H1 (cell line): ENCODE measurements at regions not wholly inside any gene's neighbourhood (a gene's known extent, or its start where the extent isn't known, plus 50 kb on each side); places are given as distances from the start of the nearest gene placed in this dataset.

ENCODE experiments used
- CTCF ChIA-PET: fragments of 300-600 bp; sonication (Branson Sonifier 250); formaldehyde crosslinking; loops from one replicate; lab custom pipeline; 2021; ENCODE audit not compliant: partially characterized antibody; lab: Charles Lee
- POLR2A ChIA-PET: fragments of 300-600 bp; sonication (Branson Sonifier 250); formaldehyde crosslinking; loops from one replicate; lab custom pipeline; 2021; ENCODE audit warnings: inconsistent platforms; ENCODE audit not compliant: partially characterized antibody; lab: Charles Lee
- DNase-seq, 2 experiments: peaks; one replicate each; pipeline versions ENCODE4 v3.0.0 to v3.0.0-alpha.2; 2010 to 2022; ENCODE audit warnings: low spot score in 2 of 2, low read depth in 1 of 2, mixed read lengths in 1 of 2
- FAIRE-seq: peaks from 2 replicates; lab custom pipeline; 2011; peaks lifted over from hg19 to GRCh38; lab: Jason Lieb, UNC
- H2AFZ ChIP-seq: 2 replicates; pipeline ENCODE4 v1.8.1; 2012; ENCODE audit warnings: low read length, inconsistent platforms
- H2AK5ac ChIP-seq: 2 replicates; pipeline ENCODE4 v1.6.1; 2013; ENCODE audit warnings: low read depth, low read length
- H2BK120ac ChIP-seq: replicated peaks from 2 replicates; pipeline ENCODE3; 2013; ENCODE audit warnings: low read depth, low read length, inconsistent platforms
- H2BK12ac ChIP-seq: 2 replicates; pipeline ENCODE4 v1.6.1; 2013; ENCODE audit warnings: low read depth, low read length
- H2BK15ac ChIP-seq: 2 replicates; pipeline ENCODE4 v1.6.1; 2013; ENCODE audit warnings: low read length
- H2BK20ac ChIP-seq: 2 replicates; pipeline ENCODE4 v1.6.1; 2013; ENCODE audit warnings: low read length
- H2BK5ac ChIP-seq: 2 replicates; pipeline ENCODE4 v1.6.1; 2013; ENCODE audit warnings: low read depth, low read length
- H3K14ac ChIP-seq: 2 replicates; pipeline ENCODE4 v1.6.1; 2013; ENCODE audit warnings: inconsistent platforms; ENCODE audit not compliant: insufficient read length
- H3K18ac ChIP-seq: 2 replicates; pipeline ENCODE4 v1.6.1; 2013; ENCODE audit warnings: low read length; ENCODE audit errors: extremely low read depth
- H3K23ac ChIP-seq: 2 replicates; pipeline ENCODE4 v1.6.1; 2013; ENCODE audit warnings: inconsistent platforms; ENCODE audit not compliant: insufficient read length
- H3K23me2 ChIP-seq: 2 replicates; pipeline ENCODE4 v1.6.1; 2013; ENCODE audit warnings: low read depth, low read length
- H3K27ac ChIP-seq: 2 replicates; pipeline ENCODE4 v1.6.1; 2011; ENCODE audit warnings: low read depth, low read length, inconsistent platforms
- H3K27me3 ChIP-seq, 4 experiments: replicated peaks in 1 of 4; 1 replicate in 1 of 4; 2 replicates in 3 of 4; pipeline versions ENCODE4 v1.6.1 to v1.8.1; 2011 to 2013; ENCODE audit warnings: low read length in 3 of 4, mild to moderate bottlenecking in 3 of 4, inconsistent platforms in 2 of 4, mixed read lengths in 2 of 4, moderate library complexity in 1 of 4; ENCODE audit not compliant: control insufficient read depth in 3 of 4, insufficient read depth in 3 of 4; ENCODE audit errors: extremely low read depth in 1 of 4
- H3K36me3 ChIP-seq, 4 experiments: 2 replicates each; pipeline versions ENCODE4 v1.6.1 to v1.8.1; 2011 to 2013; ENCODE audit warnings: mild to moderate bottlenecking in 4 of 4, low read length in 3 of 4, moderate library complexity in 2 of 4, control low read depth in 1 of 4, inconsistent platforms in 1 of 4; ENCODE audit not compliant: insufficient read depth in 4 of 4, control insufficient read depth in 2 of 4
- H3K4ac ChIP-seq: replicated peaks from 2 replicates; pipeline ENCODE3; 2013; ENCODE audit warnings: low read length, low read depth, mixed read lengths, inconsistent platforms; ENCODE audit not compliant: insufficient read length
- H3K4me1 ChIP-seq, 4 experiments: replicated peaks in 1 of 4; 1 replicate in 1 of 4; 2 replicates in 3 of 4; pipeline versions ENCODE4 v1.6.1 to v1.8.1; 2011 to 2013; ENCODE audit warnings: low read length in 3 of 4, inconsistent platforms in 2 of 4, mixed read lengths in 1 of 4; ENCODE audit not compliant: insufficient read depth in 4 of 4, control insufficient read depth in 3 of 4
- H3K4me2 ChIP-seq, 2 experiments: 2 replicates each; pipeline versions ENCODE4 v1.6.1 to v1.8.1; 2011 to 2013; ENCODE audit warnings: low read depth in 2 of 2, low read length in 2 of 2, control low read depth in 1 of 2, inconsistent platforms in 1 of 2, mild to moderate bottlenecking in 1 of 2; ENCODE audit not compliant: insufficient read depth in 1 of 2
- H3K4me3 ChIP-seq, 4 experiments: fragments of 200-600, 300-600 bp in 1 of 4; sonication (generic), shearing (Covaris generic), sonication (Bioruptor Twin) in 1 of 4; 2 replicates each; pipeline versions ENCODE4 v1.5.1 to v1.8.1; 2011 to 2016; ENCODE audit warnings: low read length in 4 of 4, low read depth in 3 of 4, control low read depth in 2 of 4, inconsistent platforms in 2 of 4, mild to moderate bottlenecking in 2 of 4, mixed read lengths in 1 of 4, moderate library complexity in 1 of 4; ENCODE audit not compliant: insufficient read depth in 2 of 4; ENCODE audit errors: extremely low read depth in 1 of 4
- H3K56ac ChIP-seq: replicated peaks from 2 replicates; pipeline ENCODE3; 2013; ENCODE audit warnings: low read depth, mild to moderate bottlenecking, mixed read lengths, low read length, inconsistent platforms; ENCODE audit not compliant: insufficient read length
- H3K79me1 ChIP-seq: 2 replicates; pipeline ENCODE4 v1.6.1; 2013; ENCODE audit warnings: low read depth, low read length, control low read depth
- H3K79me2 ChIP-seq, 2 experiments: 2 replicates each; pipeline versions ENCODE4 v1.6.1 to v1.8.1; 2012 to 2013; ENCODE audit warnings: low read length in 2 of 2, mild to moderate bottlenecking in 2 of 2, inconsistent platforms in 1 of 2; ENCODE audit not compliant: insufficient read depth in 2 of 2, control insufficient read depth in 1 of 2
- H3K9ac ChIP-seq, 4 experiments: replicated peaks in 1 of 4; 1 replicate in 1 of 4; 2 replicates in 3 of 4; pipeline versions ENCODE4 v1.6.1 to v1.8.1; 2011 to 2013; ENCODE audit warnings: low read depth in 3 of 4, low read length in 3 of 4, control low read depth in 2 of 4, mild to moderate bottlenecking in 2 of 4, moderate library complexity in 2 of 4, inconsistent platforms in 1 of 4; ENCODE audit errors: extremely low read depth in 1 of 4
- H3K9me3 ChIP-seq, 2 experiments: 2 replicates each; pipeline versions ENCODE4 v1.6.1 to v1.8.1; 2012 to 2013; ENCODE audit warnings: mild to moderate bottlenecking in 2 of 2, moderate library complexity in 2 of 2, control low read depth in 1 of 2, inconsistent platforms in 1 of 2, low read depth in 1 of 2, low read length in 1 of 2, mixed read lengths in 1 of 2; ENCODE audit not compliant: insufficient read depth in 2 of 2
- H4K20me1 ChIP-seq, 2 experiments: replicated peaks in 1 of 2; 2 replicates each; pipeline versions ENCODE3 to v1.8.1; 2011 to 2013; ENCODE audit warnings: inconsistent platforms in 2 of 2, low read length in 2 of 2, mild to moderate bottlenecking in 1 of 2; ENCODE audit not compliant: insufficient read depth in 2 of 2, control insufficient read depth in 1 of 2
- H4K5ac ChIP-seq: 2 replicates; pipeline ENCODE4 v1.6.1; 2013; ENCODE audit warnings: low read length, low read depth, mixed read lengths, inconsistent platforms; ENCODE audit not compliant: insufficient read length
- H4K8ac ChIP-seq: 2 replicates; pipeline ENCODE4 v1.8.0; 2013; ENCODE audit warnings: mild to moderate bottlenecking, moderate library complexity, low read length, inconsistent platforms; ENCODE audit not compliant: insufficient read depth; ENCODE audit errors: extremely low read depth
- H4K91ac ChIP-seq: replicated peaks from 2 replicates; pipeline ENCODE3; 2013; ENCODE audit warnings: low read length, mixed read lengths, inconsistent platforms; ENCODE audit not compliant: insufficient read length
- CHD1 ChIP-seq: IDR thresholded peaks from 2 replicates; pipeline ENCODE4 v1.6.1; 2012; ENCODE audit warnings: low read depth, low read length, improper control_type of control experiment
- CHD2 ChIP-seq: IDR thresholded peaks from 2 replicates; pipeline ENCODE4 v1.6.1; 2012; ENCODE audit warnings: low read length, improper control_type of control experiment
- TBP ChIP-seq: IDR thresholded peaks from 2 replicates; pipeline ENCODE4 v1.6.1; 2011; ENCODE audit warnings: low read depth, low read length, improper control_type of control experiment
- WGBS, 2 experiments: shearing (Covaris generic) in 1 of 2; methylation state at CpG; one replicate each; pipeline versions ENCODE4 v1.1.6 to v1.1.7; 2013 to 2015; ENCODE audit warnings: low lambda C conversion rate in 2 of 2, mixed read lengths in 2 of 2, inconsistent platforms in 1 of 2, low coverage in 1 of 2, missing lambda C conversion rate in 1 of 2; ENCODE audit not compliant: insufficient replicate concordance in 2 of 2, insufficient coverage in 1 of 2, insufficient read length in 1 of 2; ENCODE audit errors: extremely low coverage in 1 of 2, missing lambda C conversion rate in 1 of 2; 5-methylcytosine and 5-hydroxymethylcytosine counted together

DNA sequence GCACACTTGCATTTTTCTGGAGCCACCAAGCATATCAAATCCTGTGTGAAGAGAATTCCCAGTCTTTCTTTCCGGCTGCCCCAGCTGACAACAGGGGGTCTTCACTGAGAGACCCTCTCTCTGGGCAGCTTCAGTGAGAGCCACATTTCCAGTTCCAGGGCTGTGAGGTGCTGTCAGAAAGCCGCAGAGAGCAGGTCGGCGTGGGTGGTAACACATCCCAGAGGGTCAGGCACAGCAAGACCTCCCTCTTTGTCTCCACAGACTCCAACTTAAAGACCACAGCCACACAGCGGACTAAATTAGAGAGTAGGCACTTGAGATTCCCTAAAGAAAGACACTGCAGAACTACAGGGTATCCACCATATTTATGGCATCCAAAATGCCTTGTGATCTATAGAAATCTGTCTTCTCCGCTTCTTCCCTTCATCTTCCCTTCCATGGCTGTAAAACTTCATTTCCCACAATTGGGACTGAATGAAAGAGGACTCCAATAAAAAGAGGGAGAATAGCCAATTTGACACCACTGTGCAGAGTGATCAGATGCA, 116.0 kb upstream of the C7orf33 start:
- no peak for TF ChIP-seq CHD2
- TF ChIP-seq TBP, result no peak
- no peak for TF ChIP-seq CHD1
- Histone ChIP-seq H4K5ac (no peak overlapping the region), H3K36me3 (no peaks in the 10 kb centered on the region), H3K27ac (no peak overlapping the region), H4K8ac (no peak overlapping the region), H4K20me1 (no peaks in the 10 kb centered on the region), H2BK12ac (no peak overlapping the region), H3K79me2 (no peaks in the 10 kb centered on the region), H2AFZ (no peak overlapping the region), H2BK20ac (no peak overlapping the region), H3K14ac (no peak overlapping the region), H2AK5ac (no peak overlapping the region), H3K4me2 (no peak overlapping the region), H3K9me3 (no peaks in the 10 kb centered on the region), H3K4ac (no peak overlapping the region), H2BK15ac (no peak overlapping the region), H2BK5ac (no peak overlapping the region), H3K18ac (no peak overlapping the region), H3K4me3 (no peak overlapping the region), H3K4me1 (peaks cover 0 to 8% (median 2%) of the 10 kb centered on the region in 4 experiments; a peak in 3 of 7 replicates), H3K79me1 (no peaks in the 10 kb centered on the region), H3K27me3 (no peaks in the 10 kb centered on the region), H3K56ac (no peak overlapping the region), H3K9ac (no peak overlapping the region), H4K91ac (no peak overlapping the region), H3K23me2 (no peaks in the 10 kb centered on the region; the same call in 1 of the 2 replicates), H2BK120ac (no peak overlapping the region), H3K23ac (no peak overlapping the region)
- FAIRE-seq (no peak), DNase-seq (no peak)
- CTCF ChIA-PET, result interaction anchor here (1.1 to 1.6 kb wide), 4 partner anchors 12 to 209 kb away, joined by 3 to 5 read pairs (median 4); no protein-coding TSS in a partner anchor
- WGBS, 2 experiments, result 81% methylated on average over 6 of the region's 6 CpGs; no CpG with 5 or more reads in 1 of the 2 experiments
- POLR2A ChIA-PET, result no interaction called here
